ENCODE measurements at regions not wholly inside any gene's neighbourhood (a gene's known extent, or its start where the extent isn't known, plus 50 kb on each side); places are given as distances from the start of the nearest gene placed in this dataset.
A peak's percentile ranks its signal among the peaks of the same experiment; 100 is the strongest.

GRCh38 chrX:6325437-6325836, 96.8 kb upstream of the NLGN4X start:
- no peak for DNase-seq (ENCODE audit: low spot score)

- no peak for DNase-seq (ENCODE audit: low spot score)
These were observed 84.7 kb upstream of the NLGN4X start for GRCh38 chrX:6313356-6313755.

- DNase-seq (ENCODE audit: low spot score) = no peak
These were observed 82.9 kb upstream of the NLGN4X start for GRCh38 chrX:6311540-6311939.

GRCh38 chrX:6307156-6307555, 78.5 kb upstream of the NLGN4X start:
- DNase-seq (ENCODE audit: low spot score) = no peak

- DNase-seq (ENCODE audit: low spot score) = no peak
These were observed 71.1 kb upstream of the NLGN4X start for GRCh38 chrX:6299724-6300123.

- DNase-seq (ENCODE audit: low spot score) = no peak
These were observed 65.0 kb upstream of the NLGN4X start for GRCh38 chrX:6293716-6294115.

- DNase-seq (ENCODE audit: low spot score) = peak; percentile 12
These were observed 63.9 kb upstream of the NLGN4X start for GRCh38 chrX:6292599-6292998.

GRCh38 chrX:6291444-6291843, 62.8 kb upstream of the NLGN4X start:
- peak; percentile 74 for DNase-seq (ENCODE audit: low spot score)

- DNase-seq (ENCODE audit: low spot score) = no peak
These were observed 55.2 kb upstream of the NLGN4X start for GRCh38 chrX:6283826-6284225.

GRCh38 chrX:6279277-6279909, 50.7 kb upstream of the NLGN4X start:
- DNase-seq (ENCODE audit: low spot score) = no peak

Measured in umbilical cord (tissue), 1 donor.